ENCODE measurements at regions not wholly inside any gene's neighbourhood (a gene's known extent, or its start where the extent isn't known, plus 50 kb on each side); places are given as distances from the start of the nearest gene placed in this dataset.
A peak's percentile ranks its signal among the peaks of the same experiment; 100 is the strongest.

DNA sequence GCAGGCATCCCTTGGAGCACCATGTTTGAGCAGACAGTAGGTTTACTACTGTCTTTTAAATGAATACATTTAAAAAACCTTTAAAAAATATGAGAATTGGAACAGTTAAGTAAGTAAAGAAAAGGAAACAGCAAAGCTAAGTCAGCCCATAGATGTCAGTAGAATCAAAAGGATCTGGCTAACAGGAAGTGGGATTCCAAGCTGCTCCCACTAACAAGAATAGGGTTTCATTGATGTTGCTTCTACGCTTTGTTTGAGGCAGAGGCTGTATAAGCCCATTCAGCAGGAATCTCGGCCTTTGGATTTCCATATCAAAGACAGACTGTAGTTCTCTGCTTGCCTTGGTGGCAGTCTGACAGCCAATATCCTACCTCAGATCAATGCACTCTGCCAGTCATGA lies 122.9 kb upstream of the ELAC2 start:
- POLR2A ChIA-PET = no interaction called here
- H3K4me1 Mint-ChIP-seq (ENCODE audit: low read depth) = no peaks in the 10 kb centered on the region

GRCh38 chr17:13135506-13135905 lies 117.7 kb upstream of the ELAC2 start:
- Mint-ChIP-seq H3K4me3 (no peak overlapping the region), H3K4me1 (ENCODE audit: low read depth) (no peaks in the 10 kb centered on the region), H3K36me3 (ENCODE audit: low read depth) (no peaks in the 10 kb centered on the region), H3K9me3 (ENCODE audit: insufficient read depth) (peaks cover 11% of the 10 kb centered on the region), H3K27me3 (ENCODE audit: low read depth) (no peaks in the 10 kb centered on the region), H3K27ac (no peak overlapping the region)
- ATAC-seq = no peak
- DNase-seq = no peak
- CTCF ChIA-PET = no interaction called here
- POLR2A ChIA-PET = no interaction called here

More for the DNA sequence above, 122.9 kb upstream of the ELAC2 start:
- CTCF ChIA-PET = no interaction called here
- Mint-ChIP-seq H3K27me3 (ENCODE audit: low read depth) (no peaks in the 10 kb centered on the region), H3K4me3 (no peak overlapping the region), H3K36me3 (ENCODE audit: low read depth) (no peaks in the 10 kb centered on the region), H3K9me3 (ENCODE audit: insufficient read depth) (peaks cover 11% of the 10 kb centered on the region), H3K27ac (no peak overlapping the region)
- ATAC-seq (no peak), DNase-seq (no peak)

DNA sequence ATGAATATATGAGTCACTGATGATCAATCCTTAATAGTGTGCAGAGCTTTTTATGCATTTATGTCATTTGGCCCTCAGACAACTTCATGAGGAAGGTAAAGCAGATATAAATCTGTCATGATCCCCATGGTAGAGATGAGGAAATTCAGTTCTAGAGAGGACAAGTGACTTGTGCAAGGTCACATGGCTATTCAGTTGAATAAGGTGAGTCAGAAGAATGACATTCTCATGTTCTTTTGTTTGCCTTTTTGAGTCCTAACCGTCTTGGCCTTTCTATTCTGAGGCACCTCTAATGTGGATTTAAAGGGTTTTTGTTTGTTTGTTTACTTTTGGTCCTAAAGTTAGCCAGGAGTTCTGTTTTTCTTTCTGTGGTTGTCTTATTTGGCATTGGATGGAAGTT lies 116.2 kb upstream of the ELAC2 start:
- ATAC-seq (no peak), DNase-seq (no peak)
- ChIA-PET CTCF (no interaction called here), POLR2A (no interaction called here)
- Mint-ChIP-seq H3K27me3 (ENCODE audit: low read depth) (no peaks in the 10 kb centered on the region), H3K36me3 (ENCODE audit: low read depth) (no peaks in the 10 kb centered on the region), H3K27ac (no peak overlapping the region), H3K4me3 (no peak overlapping the region), H3K4me1 (ENCODE audit: low read depth) (no peaks in the 10 kb centered on the region), H3K9me3 (ENCODE audit: insufficient read depth) (peaks cover 11% of the 10 kb centered on the region)

GRCh38 chr17:13131225-13131624 lies 113.4 kb upstream of the ELAC2 start:
- Mint-ChIP-seq H3K36me3 (ENCODE audit: low read depth) (no peaks in the 10 kb centered on the region), H3K4me3 (no peak overlapping the region), H3K4me1 (ENCODE audit: low read depth) (no peaks in the 10 kb centered on the region), H3K27ac (no peak overlapping the region), H3K9me3 (ENCODE audit: insufficient read depth) (no peaks in the 10 kb centered on the region), H3K27me3 (ENCODE audit: low read depth) (no peaks in the 10 kb centered on the region)
- ATAC-seq (no peak), DNase-seq (no peak)
- POLR2A ChIA-PET = no interaction called here
- CTCF ChIA-PET = no interaction called here

- H3K27ac Mint-ChIP-seq = no peak overlapping the region
- no peak for DNase-seq
- no peaks in the 10 kb centered on the region for H3K27me3 Mint-ChIP-seq (ENCODE audit: low read depth)
- CTCF ChIA-PET = interaction anchor here (1.0 kb wide), 1 partner anchor 15 kb away, joined by 3 read pairs; no protein-coding TSS in a partner anchor
- POLR2A ChIA-PET = no interaction called here
- no peaks in the 10 kb centered on the region for H3K4me1 Mint-ChIP-seq (ENCODE audit: low read depth)
- no peak overlapping the region for H3K4me3 Mint-ChIP-seq
- no peaks in the 10 kb centered on the region for H3K9me3 Mint-ChIP-seq (ENCODE audit: insufficient read depth)
- no peaks in the 10 kb centered on the region for H3K36me3 Mint-ChIP-seq (ENCODE audit: low read depth)
- ATAC-seq = no peak
Measured at GRCh38 chr17:13129356-13129755, 111.5 kb upstream of the ELAC2 start.

- Mint-ChIP-seq H3K27ac (no peak overlapping the region), H3K4me1 (ENCODE audit: low read depth) (no peaks in the 10 kb centered on the region), H3K4me3 (no peak overlapping the region), H3K36me3 (ENCODE audit: low read depth) (no peaks in the 10 kb centered on the region), H3K27me3 (ENCODE audit: low read depth) (no peaks in the 10 kb centered on the region), H3K9me3 (ENCODE audit: insufficient read depth) (no peaks in the 10 kb centered on the region)
- POLR2A ChIA-PET = no interaction called here
- DNase-seq (no peak), ATAC-seq (no peak)
- CTCF ChIA-PET = interaction anchor here (1.0 kb wide), 2 partner anchors 14 to 98 kb away, joined by 3 read pairs; no protein-coding TSS in a partner anchor
Measured at GRCh38 chr17:13128676-13129075, 110.8 kb upstream of the ELAC2 start.

DNA sequence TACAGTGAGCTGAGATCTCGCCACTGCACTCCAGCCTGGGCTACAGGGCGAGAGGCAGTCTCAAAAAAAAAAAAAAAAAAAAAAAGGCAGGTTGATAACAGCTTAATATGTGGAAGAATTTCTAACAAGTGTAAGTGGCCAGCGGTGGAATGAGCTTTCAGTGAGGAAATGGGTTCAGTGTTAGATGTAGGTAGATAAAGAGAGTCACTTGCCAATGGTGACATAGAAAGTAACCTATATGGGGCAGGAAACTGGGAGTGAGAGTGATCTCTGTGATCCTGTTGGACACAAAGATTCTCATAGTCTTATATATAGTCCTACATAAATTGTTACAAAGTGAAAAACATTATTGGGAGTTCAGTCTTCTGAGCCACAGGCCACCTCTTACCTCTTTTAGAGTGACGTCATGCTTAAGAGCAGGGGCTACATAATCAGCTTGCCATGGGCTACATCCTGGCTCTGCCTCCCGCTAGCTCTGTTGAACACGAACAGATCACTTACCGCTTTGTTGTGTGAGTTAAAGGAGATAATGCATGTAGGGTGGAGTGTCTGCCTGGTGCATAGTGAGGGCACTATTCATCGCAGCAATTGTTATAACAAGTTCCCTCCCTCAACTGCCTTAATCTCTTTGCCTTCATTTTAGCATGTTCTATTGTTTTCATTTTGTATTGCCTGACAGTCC lies 110.2 kb upstream of the ELAC2 start:
- no peaks in the 10 kb centered on the region for H3K4me1 Mint-ChIP-seq (ENCODE audit: low read depth)
- ATAC-seq (no peak), DNase-seq (no peak)
- H3K36me3 Mint-ChIP-seq (ENCODE audit: low read depth) = no peaks in the 10 kb centered on the region
- POLR2A ChIA-PET = no interaction called here
- H3K27ac Mint-ChIP-seq = no peak overlapping the region
- H3K4me3 Mint-ChIP-seq = no peak overlapping the region
- no peaks in the 10 kb centered on the region for H3K27me3 Mint-ChIP-seq (ENCODE audit: low read depth)
- H3K9me3 Mint-ChIP-seq (ENCODE audit: insufficient read depth) = no peaks in the 10 kb centered on the region
- CTCF ChIA-PET = interaction anchor here (1.0 kb wide), 2 partner anchors 14 to 97 kb away, joined by 3 read pairs; no protein-coding TSS in a partner anchor

DNA sequence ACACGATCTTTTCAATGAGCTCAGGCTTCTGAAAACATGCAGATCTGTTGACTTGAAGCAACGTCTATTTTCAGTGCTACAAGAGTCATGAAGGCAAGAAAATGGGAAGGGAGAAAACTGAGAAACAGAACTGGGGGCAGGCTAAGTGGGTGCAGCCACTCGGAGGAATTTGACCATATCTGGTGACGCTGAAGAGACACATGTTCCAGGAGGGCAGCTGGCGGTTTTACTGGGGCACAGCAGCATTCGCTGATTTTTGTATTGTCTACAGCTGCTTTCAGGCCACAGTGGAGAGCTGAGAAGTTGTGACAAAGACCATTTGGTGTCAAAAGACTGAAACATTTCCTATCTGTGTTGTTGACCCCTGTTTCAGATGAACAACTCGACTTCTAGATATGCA lies 103.0 kb upstream of the ELAC2 start:
- no peak for DNase-seq
- CTCF ChIA-PET = no interaction called here
- POLR2A ChIA-PET = no interaction called here

DNA sequence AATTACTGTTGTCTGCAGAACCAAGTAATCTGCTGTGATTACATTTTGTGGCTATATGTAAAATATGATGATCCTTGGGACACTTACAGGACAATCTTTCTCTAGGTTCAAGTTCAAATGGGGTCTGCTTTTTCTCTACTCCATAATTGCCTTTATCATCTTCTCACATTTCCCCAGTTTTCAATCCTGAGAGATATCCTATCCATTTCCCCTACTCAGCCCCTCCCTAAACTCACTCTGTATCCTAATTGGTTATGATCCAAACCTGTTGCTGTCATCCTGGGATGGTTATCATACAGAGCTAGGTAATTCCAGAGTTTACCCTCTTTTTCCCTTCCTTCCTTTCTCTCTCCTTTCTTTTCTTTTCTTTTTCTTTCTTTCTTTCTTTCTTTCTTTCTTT lies 100.5 kb upstream of the ELAC2 start:
- H3K4me3 Mint-ChIP-seq = no peak overlapping the region
- POLR2A ChIA-PET = no interaction called here
- H3K27ac Mint-ChIP-seq = no peak overlapping the region
- H3K27me3 Mint-ChIP-seq (ENCODE audit: low read depth) = no peaks in the 10 kb centered on the region
- H3K9me3 Mint-ChIP-seq (ENCODE audit: insufficient read depth) = no peaks in the 10 kb centered on the region
- ATAC-seq (no peak), DNase-seq (no peak)
- CTCF ChIA-PET = no interaction called here
- H3K36me3 Mint-ChIP-seq (ENCODE audit: low read depth) = no peaks in the 10 kb centered on the region
- H3K4me1 Mint-ChIP-seq (ENCODE audit: low read depth) = no peaks in the 10 kb centered on the region

More for the DNA sequence above, 103.0 kb upstream of the ELAC2 start:
- no peaks in the 10 kb centered on the region for H3K27me3 Mint-ChIP-seq (ENCODE audit: low read depth)
- H3K4me1 Mint-ChIP-seq (ENCODE audit: low read depth) = no peaks in the 10 kb centered on the region
- no peak for ATAC-seq
- no peaks in the 10 kb centered on the region for H3K36me3 Mint-ChIP-seq (ENCODE audit: low read depth)
- no peak overlapping the region for H3K27ac Mint-ChIP-seq
- H3K4me3 Mint-ChIP-seq = no peak overlapping the region
- no peaks in the 10 kb centered on the region for H3K9me3 Mint-ChIP-seq (ENCODE audit: insufficient read depth)

DNA sequence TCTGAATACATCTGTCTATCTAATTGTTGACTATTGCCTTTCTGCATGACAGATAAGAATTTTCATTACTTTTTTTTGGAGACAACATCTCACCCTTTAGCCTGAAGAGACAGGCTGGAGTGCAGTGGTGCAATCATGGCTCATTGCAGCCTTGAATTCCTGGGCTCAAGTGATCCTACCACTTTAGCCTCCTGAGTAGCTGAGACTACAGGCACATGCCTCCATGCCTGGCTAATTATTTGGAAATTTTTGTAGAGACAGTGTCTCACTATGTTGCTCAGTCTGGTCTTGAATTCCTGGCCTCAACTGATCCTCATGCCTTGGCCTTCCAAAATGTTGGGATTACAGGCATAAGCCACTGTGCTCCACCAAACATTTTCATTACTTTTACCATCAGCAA lies 99.8 kb upstream of the ELAC2 start:
- H3K4me3 Mint-ChIP-seq = no peak overlapping the region
- no peaks in the 10 kb centered on the region for H3K36me3 Mint-ChIP-seq (ENCODE audit: low read depth)
- no peaks in the 10 kb centered on the region for H3K4me1 Mint-ChIP-seq (ENCODE audit: low read depth)
- CTCF ChIA-PET = no interaction called here
- POLR2A ChIA-PET = no interaction called here
- no peaks in the 10 kb centered on the region for H3K27me3 Mint-ChIP-seq (ENCODE audit: low read depth)
- no peak overlapping the region for H3K27ac Mint-ChIP-seq
- ATAC-seq (no peak), DNase-seq (no peak)
- no peaks in the 10 kb centered on the region for H3K9me3 Mint-ChIP-seq (ENCODE audit: insufficient read depth)

DNA sequence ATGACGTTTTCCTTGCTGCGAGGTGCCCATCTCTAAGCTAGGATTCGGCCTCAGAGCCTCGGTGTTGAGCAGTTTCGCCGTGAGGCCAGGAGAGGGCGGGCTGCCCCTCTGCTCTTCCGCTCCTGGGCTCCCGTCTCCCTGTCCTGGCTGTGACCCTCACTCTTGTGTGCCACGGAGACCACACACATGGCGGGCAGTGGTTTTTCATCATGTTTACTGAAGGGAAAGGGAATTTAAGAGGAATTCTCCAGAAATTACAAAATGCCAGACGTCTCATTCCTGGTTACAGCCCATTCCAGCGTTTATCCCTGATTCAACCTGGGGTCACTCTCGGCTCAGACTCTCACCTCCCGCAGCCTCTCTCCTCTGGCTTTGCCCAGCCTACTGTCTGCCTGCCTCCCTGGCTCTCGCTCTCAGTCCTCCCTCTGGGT lies 96.8 kb upstream of the ELAC2 start:
- H3K27me3 Mint-ChIP-seq (ENCODE audit: low read depth) = no peaks in the 10 kb centered on the region
- no peaks in the 10 kb centered on the region for H3K4me1 Mint-ChIP-seq (ENCODE audit: low read depth)
- H3K27ac Mint-ChIP-seq = no peak overlapping the region
- peak; percentile 21 for DNase-seq
- H3K36me3 Mint-ChIP-seq (ENCODE audit: low read depth) = no peaks in the 10 kb centered on the region
- no peaks in the 10 kb centered on the region for H3K9me3 Mint-ChIP-seq (ENCODE audit: insufficient read depth)
- ATAC-seq = no peak
- H3K4me3 Mint-ChIP-seq = no peak overlapping the region
- ChIA-PET CTCF (interaction anchor here (0.6 to 1.6 kb wide), 2 partner anchors 14 to 83 kb away, joined by 3 to 4 read pairs; no protein-coding TSS in a partner anchor), POLR2A (no interaction called here)

DNA sequence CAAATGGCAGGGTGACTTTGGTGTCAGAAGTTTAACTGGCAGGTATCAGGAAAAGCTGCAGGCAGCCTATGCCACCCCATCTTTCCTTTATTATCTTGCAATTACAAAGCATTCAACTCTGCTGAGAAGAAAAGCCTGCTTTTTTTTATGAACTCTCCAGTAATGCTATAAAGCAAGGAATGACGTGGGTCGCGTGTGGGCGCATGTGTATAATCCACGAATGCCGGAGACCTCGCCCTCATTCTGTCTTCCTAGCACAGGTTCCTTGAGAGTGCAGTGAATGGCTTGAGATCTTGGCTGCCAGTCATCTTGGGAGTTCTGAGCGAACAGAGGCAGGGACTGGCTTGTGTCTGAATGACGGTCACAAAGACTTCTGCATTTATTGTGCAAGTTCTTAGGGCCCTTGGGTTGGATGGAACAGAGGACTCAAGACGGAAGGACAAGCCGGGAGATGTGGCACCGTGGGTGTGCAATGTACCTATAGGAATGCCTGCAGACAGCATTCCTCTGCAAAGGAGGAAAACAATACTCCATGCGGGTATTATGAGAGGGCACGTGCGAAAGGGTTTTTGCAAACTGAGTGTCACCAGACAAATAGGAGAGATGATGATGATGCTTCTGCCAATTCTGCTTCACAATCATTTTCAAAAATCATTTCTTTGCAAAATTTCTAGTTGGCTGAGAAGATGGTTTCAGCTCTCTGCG lies 96.1 kb upstream of the ELAC2 start:
- Mint-ChIP-seq H3K4me1 (ENCODE audit: low read depth) (no peaks in the 10 kb centered on the region), H3K27ac (no peak overlapping the region), H3K27me3 (ENCODE audit: low read depth) (no peaks in the 10 kb centered on the region), H3K36me3 (ENCODE audit: low read depth) (no peaks in the 10 kb centered on the region), H3K4me3 (no peak overlapping the region), H3K9me3 (ENCODE audit: insufficient read depth) (no peaks in the 10 kb centered on the region)
- DNase-seq (no peak), ATAC-seq (no peak)
- ChIA-PET CTCF (interaction anchor here (0.6 to 1.6 kb wide), 2 partner anchors 15 to 83 kb away, joined by 3 to 4 read pairs; no protein-coding TSS in a partner anchor), POLR2A (no interaction called here)
